T-cell (primary cell): ENCODE measurements at regions not wholly inside any gene's neighbourhood (a gene's known extent, or its start where the extent isn't known, plus 50 kb on each side); places are given as distances from the start of the nearest gene placed in this dataset.

ENCODE experiments used
- ATAC-seq, 4 experiments: fragments of 200-7000 bp in 3 of 4; fragments of 150-1000 bp in 1 of 4; cut with Tn5 transposase; replicated peaks in 1 of 4; 1 replicate in 3 of 4; 2 replicates in 1 of 4; pipeline ENCODE4 v1.10.0; 2021; ENCODE audit warnings: moderate library complexity in 3 of 4, mild to moderate bottlenecking in 2 of 4, moderate number of reproducible peaks in 1 of 4
- CTCF ChIA-PET, 2 donors: fragments of 300-600 bp; sonication (Branson Sonifier 250); formaldehyde crosslinking; loops; one replicate each; lab custom pipeline; 2022; ENCODE audit warnings: antibody characterized with exemption in 2 of 2; lab: Charles Lee
- POLR2A ChIA-PET, 2 donors: fragments of 300-600 bp; sonication (Branson Sonifier 250); formaldehyde crosslinking; loops; one replicate each; lab custom pipeline; 2022; ENCODE audit warnings: antibody characterized with exemption in 2 of 2; lab: Charles Lee
- DNase-seq, 35 experiments: peaks; one replicate each; pipeline versions ENCODE4 v3.0.0 to v3.0.0-alpha.2; 2013 to 2023
- H3K27ac ChIP-seq: one replicate; pipeline ENCODE4 v1.5.1; 2013; ENCODE audit warnings: low read length
- H3K27me3 ChIP-seq, 2 experiments: replicated peaks in 1 of 2; 1 replicate in 1 of 2; 2 replicates in 1 of 2; pipeline versions ENCODE4 v1.6.1 to v1.7.0; 2013; ENCODE audit warnings: low read length in 1 of 2, mixed read lengths in 1 of 2; ENCODE audit not compliant: control insufficient read depth in 2 of 2, insufficient read depth in 2 of 2; ENCODE audit errors: extremely low read depth in 1 of 2
- H3K36me3 ChIP-seq, 2 donors: 1 replicate in 1 of 2; 2 replicates in 1 of 2; pipeline versions ENCODE4 v1.6.1 to v1.7.0; 2013; ENCODE audit warnings: low read length in 1 of 2; ENCODE audit not compliant: control insufficient read depth in 2 of 2, insufficient read depth in 1 of 2; ENCODE audit errors: extremely low read depth in 1 of 2
- H3K4me1 ChIP-seq, 2 experiments: 1 replicate in 1 of 2; 2 replicates in 1 of 2; pipeline versions ENCODE4 v1.6.1 to v1.7.0; 2013; ENCODE audit warnings: low read length in 2 of 2, mixed read lengths in 1 of 2; ENCODE audit not compliant: insufficient read depth in 2 of 2, control insufficient read depth in 1 of 2; ENCODE audit errors: extremely low read depth in 1 of 2
- H3K4me3 ChIP-seq, 2 donors: 1 replicate in 1 of 2; 2 replicates in 1 of 2; pipeline versions ENCODE4 v1.5.1 to v1.7.0; 2013; ENCODE audit warnings: mild to moderate bottlenecking in 2 of 2, low read length in 1 of 2, moderate library complexity in 1 of 2; ENCODE audit not compliant: control insufficient read depth in 1 of 2; ENCODE audit errors: extremely low read depth in 1 of 2
- H3K9me3 ChIP-seq: 2 replicates; pipeline ENCODE4 v1.7.0; 2013
- H3K27ac Mint-ChIP-seq, 2 donors: one replicate each; pipeline ENCODE4 v1.8.0; 2020 to 2021; ENCODE audit warnings: mild to moderate bottlenecking in 2 of 2, mixed read lengths in 2 of 2
- H3K27me3 Mint-ChIP-seq, 2 donors: one replicate each; pipeline ENCODE4 v1.8.0; 2021 to 2022; ENCODE audit warnings: mixed read lengths in 2 of 2
- H3K36me3 Mint-ChIP-seq: one replicate; pipeline ENCODE4 v1.8.0; 2021; ENCODE audit warnings: mixed read lengths
- H3K4me1 Mint-ChIP-seq, 3 donors: one replicate each; pipeline ENCODE4 v1.8.0; 2020 to 2022; ENCODE audit warnings: mixed read lengths in 3 of 3, mild to moderate bottlenecking in 1 of 3
- H3K4me3 Mint-ChIP-seq, 3 donors: one replicate each; pipeline ENCODE4 v1.8.0; 2020 to 2022; ENCODE audit warnings: mild to moderate bottlenecking in 3 of 3, mixed read lengths in 3 of 3, moderate library complexity in 3 of 3
- H3K9me3 Mint-ChIP-seq, 3 donors: one replicate each; pipeline ENCODE4 v1.8.0; 2020 to 2022; ENCODE audit warnings: mixed read lengths in 3 of 3
- WGBS: methylation state at CpG from one replicate; pipeline ENCODE4 v1.1.5; 2013; ENCODE audit warnings: missing lambda C conversion rate; ENCODE audit not compliant: insufficient coverage; 5-methylcytosine and 5-hydroxymethylcytosine counted together

- Histone ChIP-seq H3K4me3 (no peak overlapping the region), H3K9me3 (no peaks in the 10 kb centered on the region), H3K36me3 (no peaks in the 10 kb centered on the region), H3K4me1 (no peaks in the 10 kb centered on the region), H3K27ac (no peak overlapping the region), H3K27me3 (no peaks in the 10 kb centered on the region)
- no peak overlapping the region for H3K4me3 Mint-ChIP-seq
- no peaks in the 10 kb centered on the region for H3K27me3 Mint-ChIP-seq
- no peaks in the 10 kb centered on the region for H3K4me1 Mint-ChIP-seq
- POLR2A ChIA-PET = no interaction called here
- WGBS = 88% methylated on average over 5 of the region's 7 CpGs
- no peak overlapping the region for H3K27ac Mint-ChIP-seq
- no peak for DNase-seq
- H3K9me3 Mint-ChIP-seq = peaks cover 7 to 16% (median 13%) of the 10 kb centered on the region in 3 donors
- no peak for ATAC-seq
- CTCF ChIA-PET = no interaction called here
- H3K36me3 Mint-ChIP-seq = no peaks in the 10 kb centered on the region
These were observed 562.8 kb downstream of the GALC start for GRCh38 chr14:87430214-87430613.

DNA sequence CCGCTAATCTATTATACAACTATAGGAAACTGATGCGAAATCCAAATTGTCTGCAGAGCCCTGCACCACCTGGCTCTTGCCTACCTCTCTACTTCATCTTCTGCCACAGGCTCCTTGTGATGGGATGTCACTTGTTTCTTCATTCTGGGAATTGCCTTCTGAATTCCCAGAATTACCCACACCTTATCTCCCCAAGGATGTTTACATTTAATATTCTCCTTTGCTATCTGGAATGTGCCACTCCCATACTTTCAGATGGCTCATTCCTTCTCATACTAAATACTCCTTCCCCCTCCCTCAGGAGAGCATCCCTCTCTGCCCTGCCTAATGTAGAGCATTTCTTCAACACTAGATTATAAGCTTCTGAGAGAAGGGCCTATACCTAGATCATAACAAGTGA lies 573.1 kb downstream of the GALC start:
- H3K4me3 Mint-ChIP-seq = no peak overlapping the region
- Histone ChIP-seq H3K4me1 (no peaks in the 10 kb centered on the region), H3K27ac (no peak overlapping the region), H3K36me3 (no peaks in the 10 kb centered on the region), H3K4me3 (no peak overlapping the region), H3K27me3 (no peaks in the 10 kb centered on the region), H3K9me3 (no peaks in the 10 kb centered on the region)
- 60% methylated on average over 1 of the region's 2 CpGs for WGBS
- no peaks in the 10 kb centered on the region for H3K36me3 Mint-ChIP-seq
- no peak overlapping the region for H3K27ac Mint-ChIP-seq
- H3K9me3 Mint-ChIP-seq = peaks cover 4 to 8% (median 4%) of the 10 kb centered on the region in 3 donors
- no peak for DNase-seq
- POLR2A ChIA-PET = no interaction called here
- no peak for ATAC-seq
- CTCF ChIA-PET = no interaction called here
- no peaks in the 10 kb centered on the region for H3K27me3 Mint-ChIP-seq
- no peaks in the 10 kb centered on the region for H3K4me1 Mint-ChIP-seq

DNA sequence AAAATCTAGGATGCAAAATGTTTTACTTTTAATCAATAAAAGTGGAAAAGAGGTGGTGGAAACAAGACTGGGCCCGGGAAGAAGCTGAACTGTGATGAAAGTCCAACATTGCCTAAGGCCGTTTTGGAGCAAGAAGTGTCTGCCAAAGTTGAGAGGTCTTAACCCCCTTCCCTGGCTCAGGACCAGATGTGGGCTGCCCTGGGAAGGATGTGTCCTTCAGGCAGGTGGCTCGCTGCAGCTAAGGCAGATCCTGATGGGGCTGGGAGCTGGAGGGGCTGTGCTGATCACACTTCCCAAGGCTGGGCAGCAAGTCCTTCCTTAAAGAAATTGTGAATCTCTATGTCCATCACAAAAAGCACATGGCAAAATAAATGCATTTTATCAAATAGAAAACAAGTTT lies 581.6 kb downstream of the GALC start:
- POLR2A ChIA-PET = no interaction called here
- no peak for ATAC-seq

DNA sequence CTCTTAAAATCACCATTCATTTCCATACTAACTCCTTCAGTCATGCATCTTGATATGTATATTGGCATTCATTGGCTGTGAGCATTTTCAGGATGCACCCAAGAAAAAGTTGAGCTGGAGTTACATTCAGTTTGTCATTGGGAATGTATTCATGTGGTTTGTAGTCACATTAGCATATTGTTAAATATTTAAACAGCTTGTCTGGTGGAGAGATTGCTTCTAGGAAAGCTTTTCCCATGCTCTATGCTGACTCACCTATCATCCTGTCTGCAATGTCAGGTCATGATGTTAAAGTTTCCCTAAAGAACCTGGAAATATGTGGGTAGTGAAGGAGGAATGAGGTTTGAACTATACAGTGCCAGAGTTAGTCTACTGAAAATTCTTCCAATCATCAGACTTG lies 583.6 kb downstream of the GALC start:
- ChIA-PET CTCF (no interaction called here), POLR2A (no interaction called here)
- Histone ChIP-seq H3K36me3 (no peaks in the 10 kb centered on the region), H3K27ac (no peak overlapping the region), H3K4me3 (no peak overlapping the region), H3K9me3 (no peaks in the 10 kb centered on the region), H3K4me1 (no peaks in the 10 kb centered on the region), H3K27me3 (no peaks in the 10 kb centered on the region)
- no peak for ATAC-seq
- Mint-ChIP-seq H3K27me3 (no peaks in the 10 kb centered on the region), H3K4me3 (no peak overlapping the region), H3K9me3 (peaks cover 7 to 13% (median 12%) of the 10 kb centered on the region in 3 donors), H3K4me1 (no peaks in the 10 kb centered on the region), H3K36me3 (no peaks in the 10 kb centered on the region), H3K27ac (no peak overlapping the region)
- DNase-seq = no peak

More for the DNA sequence above, 581.6 kb downstream of the GALC start:
- Histone ChIP-seq H3K9me3 (no peaks in the 10 kb centered on the region), H3K27ac (no peak overlapping the region), H3K4me1 (no peaks in the 10 kb centered on the region), H3K4me3 (no peak overlapping the region), H3K36me3 (no peaks in the 10 kb centered on the region), H3K27me3 (no peaks in the 10 kb centered on the region)
- no peaks in the 10 kb centered on the region for H3K4me1 Mint-ChIP-seq
- H3K27ac Mint-ChIP-seq = no peak overlapping the region
- DNase-seq = no peak
- no peaks in the 10 kb centered on the region for H3K27me3 Mint-ChIP-seq
- H3K9me3 Mint-ChIP-seq = peaks cover 0 to 10% (median 7%) of the 10 kb centered on the region in 3 donors
- 71% methylated on average over 1 of the region's 3 CpGs for WGBS
- CTCF ChIA-PET = no interaction called here
- no peak overlapping the region for H3K4me3 Mint-ChIP-seq
- H3K36me3 Mint-ChIP-seq = no peaks in the 10 kb centered on the region

- Mint-ChIP-seq H3K4me3 (no peak overlapping the region), H3K36me3 (no peaks in the 10 kb centered on the region), H3K27ac (no peak overlapping the region), H3K4me1 (no peaks in the 10 kb centered on the region), H3K9me3 (peaks cover 7 to 13% (median 10%) of the 10 kb centered on the region in 3 donors), H3K27me3 (no peaks in the 10 kb centered on the region)
- ChIA-PET POLR2A (no interaction called here), CTCF (no interaction called here)
- no peaks in the 10 kb centered on the region for H3K9me3 ChIP-seq
- 80% methylated on average over 1 of the region's 2 CpGs for WGBS
- no peak overlapping the region for H3K27ac ChIP-seq
- no peaks in the 10 kb centered on the region for H3K27me3 ChIP-seq
- H3K4me3 ChIP-seq = no peak overlapping the region
- no peaks in the 10 kb centered on the region for H3K36me3 ChIP-seq
- no peaks in the 10 kb centered on the region for H3K4me1 ChIP-seq
- ATAC-seq = no peak
- no peak for DNase-seq
These were observed 585.6 kb downstream of the GALC start for GRCh38 chr14:87407344-87407743.

DNA sequence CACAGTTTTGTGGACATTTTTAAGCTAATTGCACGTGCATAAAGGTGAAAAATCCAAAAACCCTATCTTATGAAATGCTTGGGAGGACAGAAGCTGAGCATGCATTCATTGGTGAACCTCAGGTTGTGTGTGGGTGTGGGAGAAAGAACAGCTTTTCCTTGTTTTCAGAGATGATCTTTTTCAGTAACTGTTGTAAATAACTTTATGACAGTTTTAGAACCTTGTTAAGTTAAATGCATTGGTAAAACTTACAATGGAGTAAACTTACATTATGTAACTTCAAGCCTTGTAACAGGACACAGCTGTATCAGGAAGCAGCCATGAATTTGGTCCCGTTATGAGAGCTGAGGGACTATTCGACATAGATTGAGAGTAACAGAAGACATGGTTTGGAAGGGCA lies 587.4 kb downstream of the GALC start:
- peaks cover 7 to 13% (median 10%) of the 10 kb centered on the region in 3 donors for H3K9me3 Mint-ChIP-seq
- no peaks in the 10 kb centered on the region for H3K9me3 ChIP-seq
- no peaks in the 10 kb centered on the region for H3K27me3 Mint-ChIP-seq
- WGBS = 70% methylated on average over 2 of the region's 3 CpGs
- H3K4me1 Mint-ChIP-seq = no peaks in the 10 kb centered on the region
- no peak overlapping the region for H3K4me3 Mint-ChIP-seq
- ATAC-seq (no peak), DNase-seq (no peak)
- H3K27ac Mint-ChIP-seq = no peak overlapping the region
- POLR2A ChIA-PET = no interaction called here
- no peaks in the 10 kb centered on the region for H3K36me3 Mint-ChIP-seq
- CTCF ChIA-PET = interaction anchor here in 1 of 2 donors (0.6 kb wide), 1 partner anchor 688 kb away, joined by 7 read pairs; no protein-coding TSS in a partner anchor
- no peak overlapping the region for H3K4me3 ChIP-seq
- H3K4me1 ChIP-seq = no peaks in the 10 kb centered on the region
- H3K27me3 ChIP-seq = no peaks in the 10 kb centered on the region
- no peak overlapping the region for H3K27ac ChIP-seq
- H3K36me3 ChIP-seq = no peaks in the 10 kb centered on the region

- ChIA-PET CTCF (no interaction called here), POLR2A (no interaction called here)
- H3K9me3 Mint-ChIP-seq = peaks cover 0 to 6% (median 6%) of the 10 kb centered on the region in 3 donors
- DNase-seq = no peak
- H3K27ac Mint-ChIP-seq = no peak overlapping the region
- H3K27me3 Mint-ChIP-seq = no peaks in the 10 kb centered on the region
- Histone ChIP-seq H3K4me1 (no peaks in the 10 kb centered on the region), H3K36me3 (no peaks in the 10 kb centered on the region), H3K9me3 (no peaks in the 10 kb centered on the region), H3K27ac (no peak overlapping the region), H3K4me3 (no peak overlapping the region), H3K27me3 (no peaks in the 10 kb centered on the region)
- no peaks in the 10 kb centered on the region for H3K4me1 Mint-ChIP-seq
- no peak for ATAC-seq
- H3K4me3 Mint-ChIP-seq = no peak overlapping the region
- WGBS = no CpG with 5 or more reads among the region's 4 CpGs
- no peaks in the 10 kb centered on the region for H3K36me3 Mint-ChIP-seq
These were observed 595.5 kb downstream of the GALC start for GRCh38 chr14:87397499-87397898.
